Natural killer cell (primary cell): ENCODE measurements at regions not wholly inside any gene's neighbourhood (a gene's known extent, or its start where the extent isn't known, plus 50 kb on each side); places are given as distances from the start of the nearest gene placed in this dataset.

ENCODE experiments used
- ATAC-seq, 3 donors: fragments of 150-1000 bp in 2 of 3; fragments of 200-7000 bp in 1 of 3; cut with Tn5 transposase; 1 replicate in 1 of 3; 2 replicates in 2 of 3; pipeline ENCODE4 v1.10.0; 2021; ENCODE audit warnings: mild to moderate bottlenecking in 2 of 3, moderate library complexity in 2 of 3
- DNase-seq, 2 donors: peaks; one replicate each; pipeline versions ENCODE4 v3.0.0 to v3.0.0-alpha.2; 2013 to 2021; ENCODE audit warnings: mixed read lengths in 1 of 2
- H3K27ac ChIP-seq: one replicate; pipeline ENCODE4 v1.5.1; 2013; ENCODE audit warnings: mild to moderate bottlenecking, low read length
- H3K27me3 ChIP-seq: one replicate; pipeline ENCODE4 v1.6.1; 2013; ENCODE audit warnings: low read length; ENCODE audit not compliant: control insufficient read depth, insufficient read depth
- H3K36me3 ChIP-seq: one replicate; pipeline ENCODE4 v1.6.1; 2013; ENCODE audit warnings: low read length; ENCODE audit not compliant: control insufficient read depth, insufficient read depth
- H3K4me1 ChIP-seq: one replicate; pipeline ENCODE4 v1.6.1; 2013; ENCODE audit warnings: low read length; ENCODE audit not compliant: control insufficient read depth, insufficient read depth
- H3K4me3 ChIP-seq: one replicate; pipeline ENCODE4 v1.5.1; 2013; ENCODE audit warnings: low read length
- H3K9me3 ChIP-seq: one replicate; pipeline ENCODE4 v1.6.1; 2013; ENCODE audit warnings: low read length; ENCODE audit not compliant: control insufficient read depth, insufficient read depth
- H3K27ac Mint-ChIP-seq, 2 donors: one replicate each; pipeline ENCODE4 v1.8.0; 2022; ENCODE audit warnings: mild to moderate bottlenecking in 2 of 2, mixed read lengths in 2 of 2, moderate library complexity in 1 of 2
- H3K27me3 Mint-ChIP-seq, 2 donors: one replicate each; pipeline ENCODE4 v1.8.0; 2022; ENCODE audit warnings: low read depth in 2 of 2, mixed read lengths in 2 of 2
- H3K36me3 Mint-ChIP-seq: one replicate; pipeline ENCODE4 v1.8.0; 2022; ENCODE audit warnings: mixed read lengths
- H3K4me1 Mint-ChIP-seq, 2 donors: one replicate each; pipeline ENCODE4 v1.8.0; 2022; ENCODE audit warnings: mixed read lengths in 2 of 2
- H3K4me3 Mint-ChIP-seq: one replicate; pipeline ENCODE4 v1.8.0; 2022; ENCODE audit warnings: mild to moderate bottlenecking, moderate library complexity, mixed read lengths
- H3K9me3 Mint-ChIP-seq, 2 donors: one replicate each; pipeline ENCODE4 v1.8.0; 2022; ENCODE audit warnings: mixed read lengths in 2 of 2
- CTCF ChIP-seq: fragments of 200-600 bp; IDR thresholded peaks from one replicate; pipeline ENCODE4 v1.8.0; 2022; ENCODE audit warnings: antibody characterized with exemption
- WGBS: methylation state at CpG from one replicate; pipeline ENCODE4 v1.1.7; 2013; ENCODE audit warnings: missing lambda C conversion rate; ENCODE audit not compliant: insufficient coverage; 5-methylcytosine and 5-hydroxymethylcytosine counted together
- intact Hi-C: fragments of 100-400 bp; cut with micrococcal nuclease; formaldehyde crosslinking; loops from one replicate; pipeline ENCODE4 v1.14.2; 2022

DNA sequence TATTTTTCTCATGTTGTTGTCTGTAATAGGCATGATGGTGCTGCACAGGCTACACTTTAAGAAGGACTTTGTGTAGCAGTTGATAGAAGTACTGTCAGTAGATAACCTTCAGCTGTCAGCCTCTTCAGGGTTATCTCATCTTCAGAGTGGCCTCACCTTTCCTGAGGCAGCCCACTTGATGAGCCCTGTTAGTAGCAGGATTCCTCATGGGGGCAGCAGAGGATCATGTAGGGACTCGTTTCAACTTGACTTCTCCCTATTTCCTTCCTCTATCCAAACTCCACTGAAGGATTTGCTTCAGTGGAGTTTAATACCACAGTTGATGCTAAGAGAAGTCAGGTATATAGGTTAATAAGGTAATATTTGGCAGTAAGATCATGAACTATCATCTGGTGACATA lies 530.3 kb upstream of the FSIP2 start:
- TF ChIP-seq CTCF: no peak
- WGBS: no CpG with 5 or more reads among the region's 1 CpG
- Mint-ChIP-seq H3K9me3 (peaks cover 12 to 18% of the 10 kb centered on the region in 2 donors), H3K27ac (no peak overlapping the region), H3K27me3 (no peaks in the 10 kb centered on the region), H3K36me3 (no peaks in the 10 kb centered on the region), H3K4me1 (no peaks in the 10 kb centered on the region), H3K4me3 (no peak overlapping the region)
- Histone ChIP-seq H3K9me3 (no peaks in the 10 kb centered on the region), H3K36me3 (no peaks in the 10 kb centered on the region), H3K27me3 (no peaks in the 10 kb centered on the region), H3K4me3 (no peak overlapping the region), H3K27ac (no peak overlapping the region), H3K4me1 (no peaks in the 10 kb centered on the region)
- ATAC-seq (no peak), DNase-seq (no peak)
- intact Hi-C loops: no loop called here

- H3K36me3 Mint-ChIP-seq: no peaks in the 10 kb centered on the region
- no peaks in the 10 kb centered on the region for H3K27me3 Mint-ChIP-seq
- no peaks in the 10 kb centered on the region for H3K4me1 Mint-ChIP-seq
- Histone ChIP-seq H3K4me3 (no peak overlapping the region), H3K27ac (no peak overlapping the region), H3K27me3 (no peaks in the 10 kb centered on the region), H3K36me3 (no peaks in the 10 kb centered on the region), H3K4me1 (no peaks in the 10 kb centered on the region), H3K9me3 (no peaks in the 10 kb centered on the region)
- TF ChIP-seq CTCF: no peak
- intact Hi-C loops: no loop called here
- DNase-seq (no peak), ATAC-seq (no peak)
- H3K27ac Mint-ChIP-seq: no peak overlapping the region
- peaks cover 7 to 10% of the 10 kb centered on the region in 2 donors for H3K9me3 Mint-ChIP-seq
- WGBS: 77% methylated on average over 2 of the region's 3 CpGs
- H3K4me3 Mint-ChIP-seq: no peak overlapping the region
These were observed 523.1 kb upstream of the FSIP2 start for GRCh38 chr2:185215497-185215896.

DNA sequence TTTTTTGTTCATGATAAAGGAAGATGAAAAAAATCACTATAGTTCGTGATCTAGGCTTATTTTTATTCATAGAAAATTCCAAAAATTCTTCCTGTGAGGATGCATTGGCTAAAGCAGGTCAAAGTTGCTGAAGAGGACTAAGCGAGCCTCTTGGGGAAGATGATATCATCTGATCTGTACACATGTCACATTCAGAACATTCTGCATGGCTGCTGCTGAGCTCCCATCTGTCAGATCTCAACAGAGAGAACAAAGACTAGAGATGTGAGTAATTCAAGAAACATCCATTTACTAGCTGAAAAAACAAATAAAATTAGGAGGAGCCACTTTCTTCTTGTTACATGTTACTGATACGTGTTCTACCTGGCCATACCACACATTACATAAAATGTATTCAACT lies 518.6 kb upstream of the FSIP2 start:
- H3K27ac Mint-ChIP-seq: no peak overlapping the region
- H3K4me1 Mint-ChIP-seq: no peaks in the 10 kb centered on the region
- intact Hi-C loops: no loop called here
- H3K4me3 ChIP-seq: no peak overlapping the region
- H3K9me3 Mint-ChIP-seq: peaks cover 7 to 16% of the 10 kb centered on the region in 2 donors
- no peak for DNase-seq
- no peaks in the 10 kb centered on the region for H3K36me3 ChIP-seq
- WGBS: 67% methylated on average over 3 of the region's 3 CpGs
- TF ChIP-seq CTCF: no peak
- no peaks in the 10 kb centered on the region for H3K27me3 Mint-ChIP-seq
- H3K9me3 ChIP-seq: no peaks in the 10 kb centered on the region
- no peak overlapping the region for H3K27ac ChIP-seq
- ATAC-seq: no peak
- H3K4me3 Mint-ChIP-seq: no peak overlapping the region
- H3K4me1 ChIP-seq: no peaks in the 10 kb centered on the region
- no peaks in the 10 kb centered on the region for H3K27me3 ChIP-seq
- no peaks in the 10 kb centered on the region for H3K36me3 Mint-ChIP-seq

- Histone ChIP-seq H3K4me1 (no peaks in the 10 kb centered on the region), H3K4me3 (no peak overlapping the region), H3K36me3 (no peaks in the 10 kb centered on the region), H3K27ac (no peak overlapping the region), H3K27me3 (no peaks in the 10 kb centered on the region), H3K9me3 (no peaks in the 10 kb centered on the region)
- WGBS: 100% methylated on average over 1 of the region's 1 CpG
- no peak for DNase-seq
- Mint-ChIP-seq H3K27ac (no peak overlapping the region), H3K4me1 (no peaks in the 10 kb centered on the region), H3K4me3 (no peak overlapping the region), H3K9me3 (peaks cover 9 to 18% of the 10 kb centered on the region in 2 donors), H3K36me3 (no peaks in the 10 kb centered on the region), H3K27me3 (no peaks in the 10 kb centered on the region)
- no peak for ATAC-seq
- no peak for TF ChIP-seq CTCF
- intact Hi-C loops: no loop called here
These were observed 516.3 kb upstream of the FSIP2 start for GRCh38 chr2:185222311-185222710.
